ENCODE measurements at regions not wholly inside any gene's neighbourhood (a gene's known extent, or its start where the extent isn't known, plus 50 kb on each side); places are given as distances from the start of the nearest gene placed in this dataset.

DNA sequence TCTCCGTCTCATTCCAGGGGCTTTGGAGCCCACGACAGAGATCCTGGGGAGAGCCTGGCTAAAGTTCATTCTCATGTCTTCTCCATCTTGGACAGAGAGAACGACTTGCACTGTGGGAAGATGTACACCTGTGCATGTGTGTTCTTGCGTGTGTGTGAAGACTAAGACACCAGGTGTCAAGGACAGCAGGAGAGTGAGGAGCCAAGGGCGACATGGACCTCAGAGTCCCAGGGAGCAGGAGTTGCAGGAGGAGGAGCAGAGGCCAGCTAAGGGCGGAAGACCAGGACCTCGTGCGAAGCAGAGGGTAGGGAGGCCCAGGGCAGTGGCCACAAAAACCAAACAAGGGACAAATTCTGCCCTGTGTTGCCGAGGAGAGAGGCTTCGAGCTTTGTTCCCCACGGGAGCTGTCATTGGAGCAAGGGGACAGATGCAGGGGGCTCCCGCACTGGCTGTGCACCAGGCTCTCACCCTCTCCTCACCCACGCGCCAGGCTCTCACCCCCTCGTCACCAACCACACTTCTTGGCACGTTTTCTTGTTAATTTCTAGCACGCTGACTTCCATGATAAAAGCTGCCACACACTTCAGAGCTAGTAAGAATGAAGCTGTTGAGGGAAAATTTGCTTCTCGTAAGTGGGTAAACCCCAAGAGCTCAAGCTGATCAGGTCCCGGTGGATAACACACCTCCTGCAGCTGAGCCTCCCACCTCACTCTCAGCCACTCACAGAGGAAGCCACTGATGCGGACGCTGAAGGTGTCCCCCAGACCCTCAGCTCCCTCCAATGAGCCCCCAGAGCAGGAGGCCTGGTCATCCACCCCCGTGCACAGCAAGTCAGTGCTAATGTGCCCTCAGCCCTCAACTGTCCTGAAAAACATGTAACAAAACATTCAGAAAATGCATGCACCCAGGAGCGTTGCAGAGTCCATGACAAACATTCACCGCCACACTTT, 62.6 kb downstream of the DLL1 start:
- DNase-seq (ENCODE audit: insufficient read length, low spot score) (no peak), FAIRE-seq (no peak)
- TF ChIP-seq, protein P1, sequence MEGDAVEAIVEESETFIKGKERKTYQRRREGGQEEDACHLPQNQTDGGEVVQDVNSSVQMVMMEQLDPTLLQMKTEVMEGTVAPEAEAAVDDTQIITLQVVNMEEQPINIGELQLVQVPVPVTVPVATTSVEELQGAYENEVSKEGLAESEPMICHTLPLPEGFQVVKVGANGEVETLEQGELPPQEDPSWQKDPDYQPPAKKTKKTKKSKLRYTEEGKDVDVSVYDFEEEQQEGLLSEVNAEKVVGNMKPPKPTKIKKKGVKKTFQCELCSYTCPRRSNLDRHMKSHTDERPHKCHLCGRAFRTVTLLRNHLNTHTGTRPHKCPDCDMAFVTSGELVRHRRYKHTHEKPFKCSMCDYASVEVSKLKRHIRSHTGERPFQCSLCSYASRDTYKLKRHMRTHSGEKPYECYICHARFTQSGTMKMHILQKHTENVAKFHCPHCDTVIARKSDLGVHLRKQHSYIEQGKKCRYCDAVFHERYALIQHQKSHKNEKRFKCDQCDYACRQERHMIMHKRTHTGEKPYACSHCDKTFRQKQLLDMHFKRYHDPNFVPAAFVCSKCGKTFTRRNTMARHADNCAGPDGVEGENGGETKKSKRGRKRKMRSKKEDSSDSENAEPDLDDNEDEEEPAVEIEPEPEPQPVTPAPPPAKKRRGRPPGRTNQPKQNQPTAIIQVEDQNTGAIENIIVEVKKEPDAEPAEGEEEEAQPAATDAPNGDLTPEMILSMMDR (IDR thresholded peaks at IDR 0.05; ENCODE audit: insufficient read depth, missing control alignments): no peak

DNA sequence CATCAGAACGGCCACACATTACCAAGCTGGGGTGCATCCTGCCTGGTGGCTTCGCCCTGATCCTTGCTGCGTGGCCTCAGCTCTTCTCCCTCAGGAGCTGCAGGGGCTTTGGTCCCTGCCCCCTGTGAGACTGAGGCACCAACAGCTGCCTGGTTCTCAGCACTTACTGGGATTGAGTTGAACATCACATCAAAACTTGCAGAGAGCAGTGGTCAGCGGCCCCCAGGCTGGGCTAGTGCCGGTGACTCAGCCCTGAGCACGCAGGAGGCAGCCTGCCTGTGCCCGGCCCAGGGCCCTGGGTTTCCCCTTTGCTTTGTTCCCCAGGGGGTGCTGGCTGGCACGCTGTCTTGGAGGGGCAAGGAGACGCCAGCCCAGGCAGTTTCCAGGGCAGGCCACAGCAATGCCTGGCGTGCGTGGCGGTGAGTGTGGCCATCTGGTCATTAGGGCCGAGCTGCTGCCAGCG, 63.3 kb downstream of the DLL1 start:
- TF ChIP-seq, protein P1 (IDR thresholded peaks at IDR 0.05; ENCODE audit: insufficient read depth, missing control alignments): no peak
- FAIRE-seq (no peak), DNase-seq (ENCODE audit: insufficient read length, low spot score) (no peak)

DNA sequence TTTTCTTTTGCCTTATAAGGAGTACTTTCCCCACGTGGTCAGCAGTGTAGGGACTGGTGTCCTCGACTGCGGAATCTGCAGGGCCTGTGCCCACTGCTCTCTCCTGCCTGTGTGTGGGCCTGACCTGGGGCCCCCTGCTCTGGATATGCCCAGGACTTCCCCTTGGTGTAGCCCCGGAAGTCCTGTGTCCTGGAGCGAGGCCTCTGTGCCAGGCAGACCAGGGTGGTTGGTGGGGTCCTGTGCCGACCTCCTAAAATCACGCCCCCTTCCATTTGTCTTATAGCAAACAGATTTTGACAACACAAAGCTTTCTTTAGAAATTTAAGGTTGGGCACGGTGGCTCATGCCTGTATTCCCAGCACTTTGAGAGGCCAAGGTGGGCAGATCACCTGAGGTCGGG, 64.2 kb downstream of the DLL1 start:
- DNase-seq (ENCODE audit: insufficient read length, low spot score) (no peak), FAIRE-seq (no peak)
- TF ChIP-seq, protein P1 (IDR thresholded peaks at IDR 0.05; ENCODE audit: insufficient read depth, missing control alignments): no peak

DNA sequence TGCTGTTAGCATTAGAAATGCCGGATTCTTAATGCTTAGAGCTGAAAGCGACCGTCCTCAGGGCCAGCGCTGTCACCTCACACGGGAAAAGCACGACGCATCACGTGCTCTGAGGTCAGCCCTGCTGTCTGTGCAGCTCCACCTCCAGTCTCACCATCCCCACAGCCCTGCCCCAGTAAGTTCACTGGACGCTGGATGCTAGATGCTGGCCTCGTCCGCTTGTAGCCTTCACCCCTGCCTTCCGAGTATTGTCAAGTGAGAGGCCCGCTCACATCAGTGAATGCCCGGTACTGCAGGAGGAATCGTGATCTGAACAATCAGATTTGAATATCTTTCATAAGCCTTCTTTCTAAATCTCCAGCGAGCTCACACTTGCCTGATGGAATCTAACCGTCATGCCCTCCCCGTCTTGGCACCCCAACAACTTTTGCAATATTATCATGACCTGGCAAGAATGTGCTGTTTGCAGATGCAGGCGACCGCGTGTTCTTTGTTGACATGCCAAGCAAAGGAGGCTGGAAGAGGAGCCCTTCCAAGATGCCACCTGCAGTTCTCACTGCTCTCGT, 64.9 kb downstream of the DLL1 start:
- FAIRE-seq (no peak), DNase-seq (ENCODE audit: insufficient read length, low spot score) (no peak)
- TF ChIP-seq, protein P1 (IDR thresholded peaks at IDR 0.05; ENCODE audit: insufficient read depth, missing control alignments): no peak

DNA sequence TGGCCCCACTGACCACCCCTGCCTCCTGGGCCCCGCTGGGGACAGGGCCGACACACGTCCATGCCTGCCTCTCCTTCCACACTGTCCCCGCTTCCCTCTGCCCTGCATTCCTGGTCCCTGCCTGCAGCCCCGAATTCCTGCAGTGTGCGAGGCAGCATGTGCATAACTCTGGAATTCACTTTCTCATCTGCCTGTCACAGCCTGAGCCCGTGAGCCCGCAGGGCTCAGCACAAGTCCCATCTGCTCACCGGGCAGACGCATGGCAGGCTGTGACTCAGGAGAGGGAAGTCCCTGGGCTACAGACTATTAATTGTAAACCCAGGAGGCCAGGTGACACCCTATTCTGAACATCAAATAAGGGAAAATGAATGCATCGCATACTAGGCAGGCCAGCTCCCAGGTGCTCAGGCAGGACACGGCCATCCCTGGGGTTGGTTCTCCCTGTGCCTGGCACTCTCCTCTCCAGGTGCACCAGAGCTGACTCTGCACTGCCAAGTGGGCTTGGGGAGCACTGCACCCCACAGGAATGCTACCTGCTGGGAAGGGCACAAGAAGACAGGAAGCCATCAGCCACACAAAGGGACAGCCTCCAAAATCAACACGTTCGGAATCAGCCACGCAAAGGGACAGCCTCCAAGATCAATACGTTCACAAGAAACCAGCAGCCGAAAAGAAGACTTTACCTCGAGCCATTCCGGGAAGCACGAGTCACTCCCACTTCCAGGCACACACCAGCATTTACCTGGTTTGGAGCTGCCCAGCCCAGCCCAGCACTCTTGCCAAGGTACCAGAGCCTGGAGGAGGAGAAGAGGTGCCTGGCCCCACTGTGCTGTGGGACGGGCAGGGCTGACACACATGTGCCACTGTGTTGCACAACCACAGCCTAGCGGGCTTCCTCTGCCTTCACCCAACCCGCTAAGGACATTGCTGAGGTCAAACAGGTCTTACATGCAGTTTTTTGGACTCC, 65.9 kb downstream of the DLL1 start:
- DNase-seq (ENCODE audit: insufficient read length, low spot score): no peak
- TF ChIP-seq, protein P1 (IDR thresholded peaks at IDR 0.05; ENCODE audit: insufficient read depth, missing control alignments): no peak
- no peak for FAIRE-seq

DNA sequence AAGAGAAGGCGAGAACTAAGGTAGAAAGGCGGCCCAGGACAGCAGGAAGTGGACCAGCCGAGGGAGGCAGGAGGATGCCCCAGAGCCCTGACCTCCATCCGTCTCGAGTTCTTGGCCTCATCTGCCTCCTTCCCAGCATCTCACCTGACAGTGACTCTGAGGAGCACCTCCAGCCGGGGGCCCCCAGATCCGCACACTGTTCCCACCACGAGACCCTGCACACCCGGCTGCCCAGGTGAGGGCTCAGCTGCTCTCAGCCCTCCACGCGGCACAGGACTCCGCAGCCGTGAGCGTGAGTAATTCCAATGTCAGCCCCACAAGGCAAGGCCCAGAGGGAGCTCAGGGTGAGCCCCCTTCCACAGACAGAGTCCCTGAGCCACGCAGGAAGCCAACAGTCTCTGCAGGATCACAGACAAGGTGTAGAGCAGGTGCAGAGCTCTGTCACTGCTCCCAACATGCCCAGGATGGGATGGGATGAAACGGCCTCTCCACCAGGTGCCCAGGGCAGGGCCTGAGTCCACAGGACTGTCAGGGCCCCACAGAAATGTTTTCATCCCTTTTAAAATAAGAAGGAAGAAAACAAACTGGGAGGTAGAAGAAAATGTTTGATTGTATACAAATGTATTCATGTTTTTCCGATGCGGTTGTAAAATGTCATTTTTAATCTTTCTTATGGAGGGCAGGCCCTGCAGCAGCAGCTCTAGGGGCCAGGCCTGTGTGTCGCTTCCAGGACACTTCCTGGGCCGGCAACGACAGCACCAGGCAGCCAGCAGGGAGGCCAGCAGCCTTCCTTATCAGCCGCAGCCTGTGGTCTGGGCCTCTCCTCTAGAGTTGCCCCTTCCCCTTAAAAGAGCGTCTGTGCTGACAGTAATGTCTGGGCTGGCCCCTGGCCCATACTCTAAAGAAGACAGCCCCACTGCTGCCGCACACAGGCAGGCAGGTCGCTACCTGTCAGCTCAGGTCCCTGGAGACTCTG, 66.9 kb downstream of the DLL1 start:
- TF ChIP-seq, protein P1 (IDR thresholded peaks at IDR 0.05; ENCODE audit: insufficient read depth, missing control alignments): no peak
- no peak for FAIRE-seq
- DNase-seq (ENCODE audit: insufficient read length, low spot score): no peak
